ENCODE measurements at regions not wholly inside any gene's neighbourhood (a gene's known extent, or its start where the extent isn't known, plus 50 kb on each side); places are given as distances from the start of the nearest gene placed in this dataset.

- no peak overlapping the region for H2AFZ ChIP-seq (ENCODE audit: control insufficient read depth, low read depth, low read length)
- ChIA-PET POLR2A (no interaction called here), RAD21 (ENCODE audit: unreplicated experiment) (no interaction called here), SMC1A (ENCODE audit: uncharacterized antibody, unreplicated experiment) (no interaction called here), CTCF (interaction anchor here (2.0 kb wide), 1 partner anchor 10 kb away, joined by 6 read pairs; no protein-coding TSS in a partner anchor)
- no peak for FAIRE-seq
- H3K79me2 ChIP-seq (ENCODE audit: control insufficient read depth, insufficient read depth, low read length), result no peaks in the 10 kb centered on the region
- H3K4me2 ChIP-seq (ENCODE audit: control insufficient read depth, insufficient read depth), result no peak overlapping the region
- no peaks in the 10 kb centered on the region for H3K36me3 ChIP-seq (ENCODE audit: control insufficient read depth in 2 of 2, insufficient read depth in 2 of 2, low read length in 1 of 2)
- intact Hi-C loops (cut with micrococcal nuclease; ENCODE audit: unreplicated experiment) (no loop called here), in situ Hi-C loops (cut with MboI) (no loop called here)
- 36% methylated on average over 10 of the region's 10 CpGs for WGBS (ENCODE audit: insufficient coverage, insufficient replicate concordance, low lambda C conversion rate, missing lambda C conversion rate)
- H3K9me3 ChIP-seq (replicated peaks; ENCODE audit: control insufficient read depth, insufficient read depth, low read length), result no peaks in the 10 kb centered on the region
- H3K4me3 ChIP-seq, result no peak overlapping the region
- no peak for ATAC-seq
- no peaks in the 10 kb centered on the region for H3K4me1 ChIP-seq (ENCODE audit: control insufficient read depth, insufficient read depth, low read length)
- no peaks in the 10 kb centered on the region for H4K20me1 ChIP-seq (ENCODE audit: control insufficient read depth, insufficient read depth)
- H3K27ac ChIP-seq (ENCODE audit: control insufficient read depth, insufficient read depth), result no peak overlapping the region
- H3K27me3 ChIP-seq (replicated peaks in 1 of 2; ENCODE audit: control insufficient read depth in 2 of 2, insufficient read depth in 2 of 2, low read length in 1 of 2), result no peaks in the 10 kb centered on the region
- no peak for DNase-seq (ENCODE audit: low read depth, low spot score)
- H3K9ac ChIP-seq (ENCODE audit: control insufficient read depth, insufficient read depth, low read length), result no peak overlapping the region
- BruUV-seq (replicated peaks), result no TSS peak
- TF ChIP-seq CUX1 (IDR thresholded peaks at IDR 0.05; ENCODE audit: insufficient replicate concordance, low read depth, low read length) (no peak), JUNB (IDR thresholded peaks at IDR 0.05) (no peak), BHLHE40 (IDR thresholded peaks at IDR 0.05; ENCODE audit: borderline replicate concordance in 1 of 2, low read depth in 2 of 2, low read length in 1 of 2) (no peak), ATF7 (IDR thresholded peaks at IDR 0.05; ENCODE audit: low read depth) (peak; percentile 68), ZBED1 (IDR thresholded peaks at IDR 0.05; ENCODE audit: borderline replicate concordance) (no peak), NR2F1 (conservative IDR thresholded peaks at IDR 0.05) (no peak), CHD1 (IDR thresholded peaks at IDR 0.05; ENCODE audit: low read depth, low read length) (no peak), PAX8 (IDR thresholded peaks at IDR 0.05) (no peak)
Observed at GRCh38 chr1:240722788-240723187, 110.8 kb upstream of the GREM2 start.
